ENCODE measurements at regions not wholly inside any gene's neighbourhood (a gene's known extent, or its start where the extent isn't known, plus 50 kb on each side); places are given as distances from the start of the nearest gene placed in this dataset.

GRCh38 chr3:115323380-115323779 is 176.3 kb upstream of the ZBTB20 start:
- Histone ChIP-seq H3K27ac (ENCODE audit: low read depth in 2 of 2, low read length in 2 of 2) (no peak overlapping the region), H3K4me1 (ENCODE audit: control insufficient read depth in 2 of 3, insufficient read depth in 2 of 3, low read depth in 1 of 3, low read length in 3 of 3) (no peaks in the 10 kb centered on the region), H3K9me3 (ENCODE audit: control insufficient read depth in 2 of 3, insufficient read depth in 1 of 3, low read length in 3 of 3) (no peaks in the 10 kb centered on the region), H3K4me3 (ENCODE audit: low read length in 3 of 3) (no peak overlapping the region), H3K9ac (ENCODE audit: low read length in 3 of 3) (no peak overlapping the region), H3K36me3 (ENCODE audit: control insufficient read depth in 2 of 3, insufficient read depth in 3 of 3, low read length in 3 of 3) (no peaks in the 10 kb centered on the region), H3K27me3 (ENCODE audit: control insufficient read depth, insufficient read depth, low read length) (no peaks in the 10 kb centered on the region)
- intact Hi-C loops (cut with DNase I), result no loop called here
- DNase-seq, result no peak
- TF ChIP-seq CTCF (IDR thresholded peaks at IDR 0.05; ENCODE audit: borderline replicate concordance, extremely low read depth, insufficient read depth), result no peak
- FAIRE-seq, result no peak

- DNase-seq, result no peak
- H3K27me3 ChIP-seq (ENCODE audit: control insufficient read depth, insufficient read depth, low read length), result no peaks in the 10 kb centered on the region
- no peaks in the 10 kb centered on the region for H3K9me3 ChIP-seq (ENCODE audit: control insufficient read depth in 2 of 3, insufficient read depth in 1 of 3, low read length in 3 of 3)
- no peaks in the 10 kb centered on the region for H3K36me3 ChIP-seq (ENCODE audit: control insufficient read depth in 2 of 3, insufficient read depth in 3 of 3, low read length in 3 of 3)
- H3K4me1 ChIP-seq (ENCODE audit: control insufficient read depth in 2 of 3, insufficient read depth in 2 of 3, low read depth in 1 of 3, low read length in 3 of 3), result no peaks in the 10 kb centered on the region
- TF ChIP-seq CTCF (IDR thresholded peaks at IDR 0.05; ENCODE audit: borderline replicate concordance, extremely low read depth, insufficient read depth), result no peak
- H3K27ac ChIP-seq (ENCODE audit: low read depth in 2 of 2, low read length in 2 of 2), result no peak overlapping the region
- intact Hi-C loops (cut with DNase I), result no loop called here
- no peak overlapping the region for H3K9ac ChIP-seq (ENCODE audit: low read length in 3 of 3)
- FAIRE-seq, result no peak
- no peak overlapping the region for H3K4me3 ChIP-seq (ENCODE audit: low read length in 3 of 3)
Observed at GRCh38 chr3:115324056-115324455, 177.0 kb upstream of the ZBTB20 start.

- no peak for TF ChIP-seq CTCF (IDR thresholded peaks at IDR 0.05; ENCODE audit: borderline replicate concordance, extremely low read depth, insufficient read depth)
- H3K9me3 ChIP-seq (ENCODE audit: control insufficient read depth in 2 of 3, insufficient read depth in 1 of 3, low read length in 3 of 3), result no peaks in the 10 kb centered on the region
- DNase-seq (peak in 4 of 5 donors; percentile 39 to 81 (median 68)), FAIRE-seq (no peak)
- H3K9ac ChIP-seq (ENCODE audit: low read length in 3 of 3), result no peak overlapping the region
- no peaks in the 10 kb centered on the region for H3K4me1 ChIP-seq (ENCODE audit: control insufficient read depth in 2 of 3, insufficient read depth in 2 of 3, low read depth in 1 of 3, low read length in 3 of 3)
- no peak overlapping the region for H3K4me3 ChIP-seq (ENCODE audit: low read length in 3 of 3)
- intact Hi-C loops (cut with DNase I), result no loop called here
- H3K27me3 ChIP-seq (ENCODE audit: control insufficient read depth, insufficient read depth, low read length), result no peaks in the 10 kb centered on the region
- H3K27ac ChIP-seq (ENCODE audit: low read depth in 2 of 2, low read length in 2 of 2), result no peak overlapping the region
- H3K36me3 ChIP-seq (ENCODE audit: control insufficient read depth in 2 of 3, insufficient read depth in 3 of 3, low read length in 3 of 3), result no peaks in the 10 kb centered on the region
Observed at GRCh38 chr3:115325539-115325938, 178.5 kb upstream of the ZBTB20 start.

- no peaks in the 10 kb centered on the region for H3K4me1 ChIP-seq (ENCODE audit: control insufficient read depth in 2 of 3, insufficient read depth in 2 of 3, low read depth in 1 of 3, low read length in 3 of 3)
- H3K4me3 ChIP-seq (ENCODE audit: low read length in 3 of 3), result no peak overlapping the region
- DNase-seq (peak in 1 of 5 donors; percentile 0), FAIRE-seq (no peak)
- H3K36me3 ChIP-seq (ENCODE audit: control insufficient read depth in 2 of 3, insufficient read depth in 3 of 3, low read length in 3 of 3), result no peaks in the 10 kb centered on the region
- no peaks in the 10 kb centered on the region for H3K9me3 ChIP-seq (ENCODE audit: control insufficient read depth in 2 of 3, insufficient read depth in 1 of 3, low read length in 3 of 3)
- no peak for TF ChIP-seq CTCF (IDR thresholded peaks at IDR 0.05; ENCODE audit: borderline replicate concordance, extremely low read depth, insufficient read depth)
- intact Hi-C loops (cut with DNase I), result no loop called here
- no peaks in the 10 kb centered on the region for H3K27me3 ChIP-seq (ENCODE audit: control insufficient read depth, insufficient read depth, low read length)
- H3K27ac ChIP-seq (ENCODE audit: low read depth in 2 of 2, low read length in 2 of 2), result no peak overlapping the region
- no peak overlapping the region for H3K9ac ChIP-seq (ENCODE audit: low read length in 3 of 3)
Observed at GRCh38 chr3:115330430-115330829, 183.3 kb upstream of the ZBTB20 start.

All from kidney (tissue), 13 donors.